ENCODE measurements at regions not wholly inside any gene's neighbourhood (a gene's known extent, or its start where the extent isn't known, plus 50 kb on each side); places are given as distances from the start of the nearest gene placed in this dataset.

DNA sequence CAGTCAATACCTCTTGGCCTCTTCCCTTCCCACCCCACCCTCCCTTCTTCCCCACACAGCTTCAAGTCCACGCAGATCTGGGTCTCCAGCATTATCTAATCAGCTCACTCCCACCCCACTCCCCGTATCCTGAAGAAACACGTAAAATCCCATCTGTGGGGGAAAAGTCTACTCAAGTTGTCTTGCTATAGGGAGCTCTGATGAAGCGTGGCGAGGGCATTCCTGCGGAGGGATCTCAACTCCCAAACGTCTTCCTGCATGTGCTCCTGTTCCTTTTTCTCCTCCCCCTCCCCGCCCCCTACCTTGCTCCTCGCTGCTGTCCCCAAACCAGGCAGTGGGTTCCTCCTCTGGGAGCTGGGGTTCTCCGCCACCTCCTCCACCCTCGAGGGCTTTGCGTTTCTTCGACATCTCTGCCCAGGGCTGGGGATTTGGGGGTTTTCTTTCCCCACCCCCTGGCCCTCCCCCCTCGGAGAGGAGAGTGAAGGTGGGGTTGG lies 181.8 kb downstream of the TBXT start:
- no peak for DNase-seq (ENCODE audit: low read depth)

- no peak for DNase-seq (ENCODE audit: low read depth)
These were observed 182.3 kb downstream of the TBXT start for GRCh38 chr6:165985281-165985805.

- DNase-seq (ENCODE audit: low read depth), result no peak
These were observed 182.8 kb downstream of the TBXT start for GRCh38 chr6:165984729-165985275.

- DNase-seq (ENCODE audit: low read depth), result no peak
These were observed 184.3 kb downstream of the TBXT start for GRCh38 chr6:165983112-165984072.

DNA sequence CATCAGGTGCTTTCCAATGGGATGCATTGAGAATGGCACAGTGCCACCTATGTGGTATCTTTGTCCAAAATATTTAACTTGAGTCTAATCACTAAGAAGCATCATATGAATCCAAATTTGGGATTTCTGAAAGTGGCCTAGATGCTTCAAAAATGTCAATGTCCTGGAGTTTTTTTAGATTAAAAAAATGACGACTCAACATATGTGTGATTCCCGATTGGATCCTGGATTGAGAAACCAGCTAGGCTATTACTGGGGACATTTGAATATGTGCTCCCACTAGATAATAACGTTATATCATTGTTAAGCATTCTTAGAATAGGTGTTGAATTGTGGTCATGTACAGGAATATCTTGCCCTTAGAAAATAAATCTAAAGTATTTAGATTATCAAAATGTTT lies 189.2 kb downstream of the TBXT start:
- no peak for DNase-seq (ENCODE audit: low read depth)

DNA sequence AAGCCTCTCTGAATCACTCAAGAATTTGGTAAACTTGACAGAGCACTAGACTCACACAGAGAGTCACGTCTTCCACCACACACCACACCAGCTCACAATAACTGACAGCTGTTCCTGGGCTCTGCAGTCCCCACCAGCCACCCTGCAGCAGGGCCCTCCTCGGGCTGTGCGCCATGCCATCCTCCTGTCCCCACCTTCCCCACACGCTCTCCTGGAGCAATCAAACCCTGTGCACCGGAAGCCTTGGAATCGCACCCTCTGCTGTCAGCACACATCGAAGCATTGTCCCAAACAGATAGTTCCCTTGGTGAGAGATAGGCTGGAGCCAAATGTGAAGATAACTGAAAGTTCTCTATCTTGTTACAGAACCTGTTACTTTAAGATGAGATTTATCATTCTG lies 191.0 kb downstream of the TBXT start:
- no peak for DNase-seq (ENCODE audit: low read depth)

DNA sequence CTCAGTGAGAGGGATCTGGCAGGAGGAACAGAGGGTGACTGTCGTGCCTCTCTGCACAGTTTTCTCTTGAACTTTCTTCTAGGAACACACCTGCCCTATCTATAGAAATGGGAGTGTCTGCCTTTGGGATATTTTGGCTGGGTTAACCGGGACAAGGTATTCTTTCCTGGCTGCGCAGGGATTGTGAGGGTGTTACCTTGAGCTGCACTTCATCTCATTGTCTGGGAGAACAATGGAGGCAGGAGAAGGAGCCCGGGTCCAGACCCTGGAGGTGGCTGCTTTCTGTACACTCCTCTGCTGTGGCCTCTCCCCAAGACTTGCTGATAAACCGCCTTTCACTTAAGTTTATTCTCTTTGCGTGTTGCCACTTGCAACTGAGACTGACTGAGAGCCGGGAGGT lies 192.8 kb downstream of the TBXT start:
- DNase-seq (ENCODE audit: low read depth), result no peak

GRCh38 chr6:165973473-165973872 lies 194.2 kb downstream of the TBXT start:
- DNase-seq (ENCODE audit: low read depth), result no peak

- no peak for DNase-seq (ENCODE audit: low read depth)
These were observed 195.4 kb downstream of the TBXT start for GRCh38 chr6:165972139-165972802.

GRCh38 chr6:165971202-165971601 lies 196.4 kb downstream of the TBXT start:
- DNase-seq (ENCODE audit: low read depth), result no peak

DNA sequence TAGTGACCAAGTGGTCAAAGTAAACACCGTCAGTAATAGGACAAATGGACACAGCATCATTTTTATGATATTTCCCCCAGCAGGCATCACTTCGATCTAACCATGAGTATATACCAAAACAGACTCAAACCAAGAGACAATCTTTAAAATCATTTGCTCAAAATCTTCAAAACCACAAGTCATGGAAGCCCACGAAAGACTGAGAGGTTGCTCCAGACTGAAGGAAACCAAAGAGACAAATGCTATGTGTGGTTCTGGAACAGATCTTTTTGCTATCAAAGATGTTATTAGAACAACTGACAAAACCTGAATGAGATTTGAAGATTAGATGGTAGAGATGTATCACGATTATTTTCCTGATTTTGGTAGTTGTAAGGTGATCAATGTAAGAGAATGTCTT lies 197.7 kb downstream of the TBXT start:
- no peak for DNase-seq (ENCODE audit: low read depth)

DNA sequence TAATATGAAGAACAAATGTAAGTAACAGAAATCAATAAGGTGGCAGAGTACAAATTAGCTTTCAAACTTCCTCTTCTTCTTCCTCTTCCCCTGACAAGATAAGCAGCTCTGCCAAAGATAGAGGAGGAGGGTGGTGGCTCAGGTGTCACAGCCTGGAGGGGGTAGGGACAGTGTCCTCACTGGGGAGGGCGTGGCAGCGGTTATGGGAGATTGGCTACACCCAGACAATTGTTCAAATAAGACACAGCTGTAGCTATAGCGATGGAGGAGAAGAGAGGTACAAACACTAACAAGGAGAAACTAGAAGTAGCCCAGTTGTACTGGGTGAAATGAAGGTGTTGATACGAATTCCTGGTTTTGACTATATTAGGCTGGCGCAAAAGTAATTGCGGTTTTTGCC lies 198.5 kb downstream of the TBXT start:
- no peak for DNase-seq (ENCODE audit: low read depth)

DNA sequence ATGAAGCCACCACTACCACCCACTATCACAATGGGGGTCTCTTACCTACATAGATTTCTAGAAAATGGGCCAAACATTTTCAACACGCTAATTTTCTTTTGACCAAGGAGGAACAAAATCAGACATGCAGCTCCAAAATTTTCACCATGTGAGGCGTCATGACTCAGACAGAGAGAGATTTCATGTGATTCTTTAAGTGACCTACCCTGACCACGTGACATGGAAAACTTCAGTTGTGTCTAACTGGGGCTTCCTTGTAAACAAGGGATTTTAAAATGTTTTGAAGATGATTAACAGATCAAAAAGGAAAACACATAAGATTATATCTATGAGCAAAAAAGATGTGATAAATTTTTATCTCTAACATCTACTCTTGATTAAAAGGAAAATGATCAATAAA lies 199.2 kb downstream of the TBXT start:
- DNase-seq (ENCODE audit: low read depth), result no peak

DNA sequence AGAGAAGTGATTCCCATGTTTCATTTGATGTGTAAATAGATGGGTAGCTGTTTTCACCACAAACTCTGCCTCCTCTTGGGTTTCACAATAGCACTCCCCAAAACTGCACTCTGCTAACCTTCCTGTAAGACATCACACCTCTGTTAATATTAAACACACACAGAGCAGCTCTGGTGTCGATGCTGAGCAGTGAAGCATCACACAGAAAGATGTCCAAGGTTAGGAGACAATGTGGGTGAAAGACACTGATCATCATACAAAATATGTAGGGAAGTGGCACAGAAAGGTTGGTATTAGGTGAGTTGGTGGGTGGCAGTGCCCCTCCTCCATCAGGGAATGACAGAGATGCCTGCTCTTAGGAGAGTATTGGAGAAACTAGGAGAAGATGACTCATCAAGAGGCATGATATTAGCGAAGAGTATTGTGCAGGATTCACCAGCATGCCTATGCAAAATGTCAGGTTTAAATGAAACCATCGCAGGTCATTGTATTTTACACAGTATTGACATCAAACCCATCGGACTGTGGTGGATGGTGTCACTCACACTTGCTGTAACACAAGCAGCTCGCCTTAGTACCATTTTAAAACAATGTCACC lies 199.7 kb downstream of the TBXT start:
- no peak for DNase-seq (ENCODE audit: low read depth)

DNA sequence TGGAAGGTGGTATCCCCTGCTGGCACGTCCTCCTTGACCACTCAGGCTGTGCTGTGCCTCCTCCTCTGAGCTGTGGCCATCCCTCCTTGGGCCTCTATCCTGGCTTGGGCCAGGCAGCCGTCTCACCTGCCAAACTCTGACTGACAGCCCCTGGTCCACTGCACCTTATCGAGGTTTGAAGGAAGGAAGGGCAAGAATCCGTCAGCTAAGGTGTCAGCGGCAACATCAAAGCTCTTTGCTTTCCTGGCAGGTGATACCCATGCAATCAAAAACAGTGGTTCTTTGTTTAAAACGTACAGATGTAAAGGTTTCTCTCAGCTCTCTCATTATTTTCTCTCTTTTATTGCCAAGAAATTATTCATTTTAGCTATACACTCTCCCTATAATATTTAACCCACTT lies 203.9 kb downstream of the TBXT start:
- DNase-seq (ENCODE audit: low read depth), result no peak

GRCh38 chr6:165962366-165962765 lies 205.3 kb downstream of the TBXT start:
- no peak for DNase-seq (ENCODE audit: low read depth)

DNA sequence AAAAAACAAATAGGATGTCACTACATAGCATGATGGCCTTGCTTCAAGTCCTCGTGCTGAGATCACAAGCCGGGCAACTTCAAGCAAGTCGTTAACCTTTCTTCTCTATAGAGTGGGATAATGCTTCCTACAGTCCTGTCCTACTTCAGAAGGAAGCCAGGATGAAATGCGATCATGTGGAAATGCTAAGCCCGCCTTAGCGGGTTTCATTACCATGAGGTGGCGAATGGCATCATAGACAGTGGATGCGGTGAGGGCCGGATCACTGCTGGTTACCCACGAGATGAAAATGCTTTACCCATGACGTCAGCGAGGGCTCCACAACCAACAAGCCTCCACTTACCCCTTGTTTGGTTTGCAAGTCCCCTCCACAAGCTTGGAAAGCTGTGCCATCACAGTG lies 206.4 kb downstream of the TBXT start:
- no peak for DNase-seq (ENCODE audit: low read depth)

- DNase-seq (ENCODE audit: low read depth), result no peak
These were observed 207.0 kb downstream of the TBXT start for GRCh38 chr6:165960695-165961094.

GRCh38 chr6:165959627-165960026 lies 208.0 kb downstream of the TBXT start:
- DNase-seq (ENCODE audit: low read depth), result no peak

GRCh38 chr6:165956874-165957273 lies 210.8 kb downstream of the TBXT start:
- no peak for DNase-seq (ENCODE audit: low read depth)

DNA sequence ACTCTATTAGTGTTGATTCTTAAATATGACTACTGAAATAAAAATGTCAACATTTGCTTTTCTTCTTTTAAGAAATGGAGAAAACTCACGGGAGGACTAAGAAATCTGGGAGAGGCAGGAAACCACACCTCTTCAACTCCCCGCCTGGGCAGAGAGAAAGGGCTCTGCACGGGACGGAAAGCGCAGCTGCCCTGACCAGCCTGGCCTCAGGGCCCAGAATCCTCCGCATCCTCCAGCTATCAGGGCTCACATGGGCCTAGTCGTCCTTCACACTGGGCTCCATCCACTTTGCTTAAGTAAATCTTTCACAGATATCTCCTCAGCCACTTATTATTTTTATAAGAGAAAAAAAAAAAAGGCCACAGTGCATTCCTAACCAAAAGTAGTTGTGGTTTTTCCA lies 215.1 kb downstream of the TBXT start:
- DNase-seq (ENCODE audit: low read depth), result no peak

DNA sequence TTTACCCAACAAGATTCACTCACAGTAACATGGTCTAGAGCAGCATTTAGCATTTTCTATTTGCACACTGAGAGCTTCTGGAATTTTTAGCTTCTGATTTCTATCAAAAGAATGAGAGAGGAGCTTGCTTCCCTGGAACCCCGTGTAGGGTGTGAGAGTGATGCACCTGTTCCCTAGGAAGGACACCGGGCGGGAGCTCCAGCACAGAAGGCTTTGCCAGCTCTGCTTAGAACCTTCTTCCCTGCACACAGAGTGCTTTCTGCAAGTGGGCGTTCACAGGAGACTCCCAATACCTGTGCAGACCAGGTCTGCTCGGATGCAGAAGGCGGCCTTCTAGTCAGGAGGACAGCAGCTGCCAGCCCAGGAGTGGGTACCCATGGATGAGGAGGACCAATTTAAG lies 217.3 kb downstream of the TBXT start:
- no peak for DNase-seq (ENCODE audit: low read depth)
